Stimulated activated CD4-positive, alpha-beta T cell treated with anti-CD3 and anti-CD28 coated beads, TNF-alpha, amount 100 ng/mL, for 24 hours (primary cell): ENCODE measurements at regions not wholly inside any gene's neighbourhood (a gene's known extent, or its start where the extent isn't known, plus 50 kb on each side); places are given as distances from the start of the nearest gene placed in this dataset.
"Not testable (repeated sequence)": the region's sequence is repeated elsewhere in the genome, so short reads cannot be mapped to it uniquely, and the experiment has no call there.

Source experiments
- DNase-seq, 3 experiments: peaks; one replicate each; pipeline ENCODE4 v3.0.0-alpha.2; 2020; ENCODE audit warnings: low read depth in 3 of 3

DNA sequence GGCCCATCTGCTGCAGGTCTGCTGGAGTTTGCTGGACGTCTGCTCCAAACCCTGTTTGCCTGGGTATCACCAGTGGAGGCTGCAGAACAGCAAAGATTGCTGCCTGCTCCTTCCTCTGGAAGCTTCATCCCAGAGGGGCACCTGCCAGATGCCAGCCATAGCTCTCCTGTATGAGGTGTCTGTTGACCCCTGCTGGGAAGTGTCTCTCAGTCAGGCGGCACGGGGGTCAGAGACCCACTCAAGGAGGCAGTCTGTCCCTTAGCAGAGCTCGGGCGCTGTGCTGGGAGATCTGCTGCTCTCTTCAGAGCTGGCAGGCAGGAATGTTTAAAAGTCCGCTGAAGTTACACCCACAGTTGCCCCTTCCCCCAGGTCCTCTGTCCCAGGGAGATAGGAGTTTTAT is 671.2 kb downstream of the EFNA5 start:
- not testable (repeated sequence) for DNase-seq

DNA sequence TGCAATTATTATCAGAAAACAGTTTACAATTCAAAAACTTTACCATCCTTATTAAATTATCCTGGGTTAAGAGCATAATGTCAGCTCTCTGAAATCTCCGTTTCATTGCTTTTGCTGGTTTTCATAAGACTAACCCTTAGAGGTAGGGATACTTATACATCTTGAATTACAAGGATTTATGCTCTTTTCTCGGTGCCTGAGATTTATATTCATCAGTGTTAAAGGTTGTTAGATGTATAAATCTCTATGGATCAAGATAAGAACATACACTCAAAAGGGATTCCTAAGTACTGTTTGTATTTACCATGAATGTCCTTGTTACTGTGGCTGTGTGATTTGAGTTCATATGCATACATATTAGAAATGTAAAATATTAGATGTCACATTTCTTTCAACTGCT is 684.7 kb downstream of the EFNA5 start:
- no peak for DNase-seq

DNA sequence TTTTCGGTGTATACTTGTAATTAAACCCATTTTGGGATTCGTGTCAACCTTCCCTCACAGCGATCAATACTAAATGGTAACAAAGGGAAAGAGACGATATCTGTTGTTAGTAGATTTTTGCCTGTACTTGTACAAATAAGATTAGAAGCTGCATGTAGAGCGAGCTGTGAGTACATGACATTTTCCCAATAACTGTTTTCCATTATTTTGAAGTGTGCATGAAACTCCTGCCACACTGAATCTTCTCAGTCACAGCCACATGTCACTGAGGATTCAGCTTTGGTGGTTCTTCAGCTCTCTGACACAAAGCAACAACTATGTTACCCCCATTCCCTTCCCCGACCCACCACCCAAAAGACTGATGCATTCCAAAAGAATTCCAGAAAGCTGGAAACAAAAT is 685.6 kb downstream of the EFNA5 start:
- no peak for DNase-seq

DNA sequence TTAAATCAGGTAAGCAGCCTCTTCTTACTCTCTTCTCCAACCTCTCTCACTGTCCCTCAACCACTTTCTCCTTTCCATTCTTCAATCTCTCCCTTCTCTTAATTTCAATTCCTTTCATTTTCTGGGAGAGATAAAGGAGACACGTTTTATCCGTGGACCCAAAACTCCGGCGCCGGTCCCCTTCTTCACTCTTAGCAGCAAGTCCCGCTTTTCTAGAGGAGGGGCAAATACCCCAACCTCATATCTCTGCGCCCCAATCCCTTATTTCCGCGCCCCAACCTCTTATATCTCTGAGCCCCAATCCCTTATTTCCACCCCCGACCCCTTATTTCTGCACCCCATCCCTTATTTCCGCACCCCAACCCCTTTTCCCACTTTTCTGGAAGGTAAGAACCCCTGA is 691.6 kb downstream of the EFNA5 start:
- not testable (repeated sequence) for DNase-seq

DNA sequence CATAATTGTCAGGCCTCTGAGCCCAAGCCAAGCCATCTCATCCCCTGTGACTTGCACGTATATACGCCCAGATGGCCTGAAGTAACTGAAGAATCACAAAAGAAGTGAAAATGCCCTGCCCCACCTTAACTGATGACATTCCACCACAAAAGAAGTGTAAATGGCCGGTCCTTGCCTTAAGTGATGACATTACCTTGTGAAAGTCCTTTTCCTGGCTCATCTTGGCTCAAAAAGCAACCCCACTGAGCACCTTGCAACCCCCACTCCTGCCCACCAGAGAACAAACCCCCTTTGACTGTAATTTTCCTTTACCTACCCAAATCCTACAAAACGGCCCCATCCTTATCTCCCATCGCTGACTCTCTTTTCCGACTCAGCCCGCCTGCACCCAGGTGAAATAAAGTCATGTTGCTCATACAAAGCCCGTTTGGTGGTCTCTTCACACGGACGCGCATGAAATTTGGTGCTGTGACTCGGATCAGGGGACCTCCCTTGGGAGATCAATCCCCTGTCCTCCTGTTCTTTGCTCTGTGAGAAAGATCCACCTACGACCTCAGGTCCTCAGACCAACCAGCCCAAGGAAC is 692.1 kb downstream of the EFNA5 start:
- DNase-seq, result not testable (repeated sequence)

DNA sequence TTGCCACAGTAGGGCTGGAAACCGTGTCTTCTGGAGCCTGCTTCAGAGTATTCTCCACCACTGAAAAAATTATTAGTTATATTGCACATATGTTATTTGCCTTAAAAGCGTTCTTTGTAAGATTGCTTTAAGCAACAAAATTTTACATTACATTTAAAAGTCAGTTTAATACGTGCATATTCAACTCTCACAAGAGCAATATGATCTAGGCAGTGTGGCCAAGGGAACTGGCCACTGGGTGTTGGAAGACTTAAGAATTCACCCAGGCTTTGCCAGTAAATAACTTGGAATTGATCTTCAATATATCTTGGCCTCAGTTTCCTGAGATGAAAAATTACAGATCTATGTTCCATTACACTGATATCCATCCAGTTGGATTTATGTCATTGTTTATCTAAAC is 694.4 kb downstream of the EFNA5 start:
- no peak for DNase-seq

DNA sequence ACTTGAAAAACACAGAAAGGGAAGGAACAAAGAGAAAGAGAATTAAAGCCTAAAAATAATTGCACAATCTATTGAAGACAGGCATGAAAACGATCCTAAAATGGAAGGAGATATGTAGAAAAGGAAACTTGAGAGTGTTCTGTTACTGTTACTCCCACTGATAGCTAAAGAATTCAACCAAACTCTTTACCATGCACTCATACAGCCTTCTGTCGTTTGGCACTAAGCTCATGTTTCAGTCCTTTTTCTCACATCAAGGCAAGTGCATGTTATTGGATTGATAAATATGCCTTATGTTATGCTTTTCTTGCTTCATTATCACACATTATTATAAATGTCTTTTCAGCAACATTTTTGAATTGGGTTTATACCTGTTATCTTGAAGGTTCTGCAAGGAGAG is 696.5 kb downstream of the EFNA5 start:
- no peak for DNase-seq

DNA sequence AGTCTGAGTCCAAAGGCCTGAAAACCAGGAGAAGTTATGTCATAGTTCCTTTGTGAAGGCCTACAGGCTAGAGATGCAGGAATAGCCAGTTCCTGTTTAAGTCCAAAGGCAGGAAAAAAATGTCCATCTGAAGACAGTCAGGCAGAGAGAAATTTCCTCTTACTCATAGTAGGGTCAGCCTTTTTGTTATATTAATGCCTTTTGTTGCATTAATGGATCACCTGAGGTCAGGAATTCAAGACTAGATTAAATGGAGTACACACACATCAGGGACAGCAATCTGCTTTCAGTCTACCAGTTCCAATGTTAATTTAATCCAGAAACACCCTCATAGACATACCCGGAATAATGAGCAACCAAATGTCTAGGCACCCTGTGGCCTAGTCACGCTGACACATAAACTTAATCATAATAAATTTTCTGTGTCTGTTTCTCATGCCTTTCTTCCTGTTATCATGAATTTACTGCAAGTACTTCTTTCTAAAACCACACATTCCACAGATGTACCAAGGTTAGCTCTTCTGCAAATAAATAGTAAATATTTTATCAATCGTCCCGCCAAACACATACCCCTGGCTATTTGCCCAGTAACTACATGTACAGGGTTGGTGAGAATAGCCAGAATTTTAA is 703.9 kb downstream of the EFNA5 start:
- DNase-seq, result no peak

DNA sequence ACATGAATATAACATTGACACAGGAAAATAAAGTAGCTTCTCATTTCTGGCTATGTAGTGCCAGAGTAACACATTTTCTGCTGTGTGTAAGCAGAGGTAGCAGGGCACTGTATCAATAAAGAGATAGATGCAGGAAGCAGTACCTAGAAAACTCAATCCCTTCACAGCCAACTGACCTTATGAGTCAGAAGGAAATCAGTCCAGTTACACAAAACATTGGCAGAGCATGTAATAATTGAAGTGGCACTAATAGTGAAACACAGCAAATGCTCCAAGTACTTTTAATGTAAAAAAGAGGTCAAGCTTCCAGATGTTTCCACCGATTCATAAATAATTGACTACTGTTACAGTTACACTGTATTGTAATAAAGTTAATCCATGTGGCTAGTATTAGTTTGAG is 706.6 kb downstream of the EFNA5 start:
- no peak for DNase-seq

DNA sequence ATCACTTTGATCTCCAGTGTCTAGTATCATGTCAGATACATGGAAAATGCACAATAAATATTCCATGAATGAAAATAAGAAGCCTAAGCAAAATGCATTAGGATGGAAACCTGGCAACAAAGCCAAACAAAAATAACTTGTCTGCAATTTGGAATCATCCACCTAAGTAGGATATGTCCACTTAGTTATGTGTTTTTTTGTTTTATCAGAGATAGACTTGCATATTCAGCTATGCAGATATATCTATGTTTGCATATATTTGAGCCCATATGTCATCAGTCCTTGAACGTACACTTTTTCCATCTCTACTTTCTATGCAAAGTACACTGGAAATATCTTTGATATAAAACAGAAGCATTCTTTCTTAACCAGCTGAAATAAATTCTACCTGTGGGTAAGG is 707.1 kb downstream of the EFNA5 start:
- DNase-seq, result no peak

DNA sequence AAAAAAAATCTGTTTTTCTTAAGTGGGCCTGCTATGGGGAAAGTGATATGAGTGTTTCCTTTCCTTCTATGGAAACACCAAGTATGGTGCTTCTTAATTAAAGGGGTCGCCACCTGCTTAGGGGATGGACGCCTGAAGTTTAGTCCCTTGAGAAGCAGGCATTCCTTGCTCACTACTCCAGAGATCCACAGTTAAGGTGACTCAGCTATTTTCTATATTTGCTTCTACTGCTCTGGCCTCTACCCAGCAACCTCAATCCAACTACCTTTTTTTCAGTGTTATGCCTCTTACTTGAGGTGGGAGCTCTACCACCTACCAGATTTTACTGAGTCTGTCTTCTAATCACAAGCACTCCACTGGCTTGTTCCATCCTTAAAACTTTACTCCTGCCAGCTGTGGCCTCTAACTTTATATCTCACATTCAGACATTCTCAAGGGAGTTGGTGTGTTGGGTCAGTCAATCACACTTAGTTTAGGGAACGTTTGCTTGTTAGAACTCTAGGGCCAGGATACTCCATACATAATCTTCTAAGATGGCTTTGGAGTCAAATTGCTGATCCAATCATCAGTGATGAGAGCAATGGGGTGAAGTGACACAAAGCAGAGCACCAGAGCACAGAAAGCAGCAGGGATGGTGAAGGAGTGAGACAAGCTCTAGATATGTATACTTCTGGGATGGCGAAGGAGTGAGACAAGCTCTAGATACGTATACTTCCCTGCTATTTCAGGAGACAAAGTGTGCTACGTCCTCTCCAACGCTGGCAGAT is 708.1 kb downstream of the EFNA5 start:
- no peak for DNase-seq

DNA sequence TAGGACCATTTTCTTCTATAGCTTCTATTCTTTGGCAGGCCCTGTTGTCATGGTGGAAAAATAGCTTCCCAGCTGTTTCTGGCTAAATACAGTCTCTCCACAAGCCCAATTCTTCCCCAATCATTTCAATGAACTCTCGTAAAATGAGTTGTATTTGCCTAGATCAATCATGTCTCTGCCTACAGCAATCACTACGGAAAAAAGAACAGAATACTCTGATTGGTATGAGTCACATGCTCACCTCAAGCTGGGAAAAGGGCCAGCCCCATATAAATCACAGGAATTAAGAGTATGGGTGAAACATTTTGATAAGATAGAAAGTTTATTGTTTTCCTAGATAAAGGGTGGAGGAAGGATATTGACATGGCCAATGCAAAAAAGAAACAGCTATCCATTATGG is 711.4 kb downstream of the EFNA5 start:
- no peak for DNase-seq

DNA sequence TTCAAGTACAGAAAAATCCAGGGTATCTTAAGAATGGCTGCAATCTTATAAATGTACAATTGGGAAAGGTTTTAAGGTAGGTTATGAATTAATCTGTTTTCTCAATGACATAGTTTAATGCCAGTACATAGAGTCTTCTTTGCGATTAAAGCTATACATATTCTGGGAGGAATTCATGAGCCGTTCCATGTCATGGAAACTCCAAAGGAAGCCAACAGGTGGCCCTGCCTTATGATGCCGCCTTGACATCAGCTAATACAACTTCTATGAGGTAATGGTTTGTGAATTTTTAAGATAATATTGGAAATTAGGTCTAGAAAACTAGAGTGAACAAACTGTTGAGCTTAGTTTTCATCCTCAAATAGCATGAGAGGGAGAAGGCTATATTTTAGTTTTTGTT is 713.4 kb downstream of the EFNA5 start:
- DNase-seq, result no peak

DNA sequence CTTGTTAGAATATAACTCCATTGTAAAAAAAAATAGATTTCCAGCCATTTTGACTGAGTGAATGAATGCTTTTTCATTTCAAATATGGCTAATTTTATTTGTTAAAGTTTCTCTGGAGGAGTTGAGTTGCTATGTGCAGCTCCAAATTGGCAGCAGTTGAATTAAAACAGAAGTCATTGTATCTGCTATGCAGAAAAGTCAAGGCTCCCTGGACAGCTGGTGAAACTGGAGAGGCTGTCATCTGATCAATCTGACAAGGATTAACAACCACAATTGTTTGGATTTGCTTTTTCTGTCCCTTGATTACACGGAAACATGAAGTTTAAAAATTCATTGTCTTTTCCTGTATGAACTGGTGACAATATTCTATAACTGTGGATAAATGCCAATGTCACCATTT is 713.9 kb downstream of the EFNA5 start:
- DNase-seq, result no peak

DNA sequence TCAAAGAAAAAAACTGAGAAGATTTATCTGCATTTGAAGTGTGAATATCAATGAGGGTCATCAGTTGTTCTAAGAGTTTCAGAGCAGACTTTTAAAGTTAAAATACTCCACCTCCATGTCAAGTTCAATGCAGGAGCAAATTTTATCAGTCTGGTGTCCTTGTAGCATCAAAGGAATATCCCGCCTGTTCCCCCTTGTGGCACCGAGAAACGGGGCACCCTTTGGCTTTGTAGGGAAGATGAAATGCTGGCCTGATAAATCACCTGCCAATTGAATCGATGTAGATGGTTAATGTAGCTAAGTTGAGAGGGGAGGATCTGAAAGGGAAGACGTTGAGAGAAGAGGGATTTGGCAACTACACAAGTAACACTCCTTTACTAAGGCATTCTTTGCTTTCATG is 714.5 kb downstream of the EFNA5 start:
- DNase-seq, result no peak

DNA sequence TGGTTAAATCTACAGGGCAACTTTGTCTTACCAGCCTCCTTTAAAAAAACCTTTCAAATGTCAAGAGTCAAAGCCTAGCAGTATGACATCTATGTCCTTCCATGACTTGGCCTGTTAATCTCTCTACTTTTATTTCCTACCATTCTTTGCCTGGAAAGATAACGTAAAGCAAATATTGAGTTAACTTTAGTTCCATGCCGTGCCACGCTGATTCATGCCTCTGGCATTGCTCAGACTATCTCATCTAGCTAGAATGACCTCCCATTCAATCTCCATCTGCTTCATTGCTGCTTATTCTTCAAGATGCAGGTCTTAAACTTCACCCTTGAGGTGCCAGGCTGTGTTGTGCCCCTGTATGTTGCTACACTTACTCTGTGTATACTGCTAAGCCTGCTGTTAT is 729.8 kb downstream of the EFNA5 start:
- DNase-seq, result no peak

DNA sequence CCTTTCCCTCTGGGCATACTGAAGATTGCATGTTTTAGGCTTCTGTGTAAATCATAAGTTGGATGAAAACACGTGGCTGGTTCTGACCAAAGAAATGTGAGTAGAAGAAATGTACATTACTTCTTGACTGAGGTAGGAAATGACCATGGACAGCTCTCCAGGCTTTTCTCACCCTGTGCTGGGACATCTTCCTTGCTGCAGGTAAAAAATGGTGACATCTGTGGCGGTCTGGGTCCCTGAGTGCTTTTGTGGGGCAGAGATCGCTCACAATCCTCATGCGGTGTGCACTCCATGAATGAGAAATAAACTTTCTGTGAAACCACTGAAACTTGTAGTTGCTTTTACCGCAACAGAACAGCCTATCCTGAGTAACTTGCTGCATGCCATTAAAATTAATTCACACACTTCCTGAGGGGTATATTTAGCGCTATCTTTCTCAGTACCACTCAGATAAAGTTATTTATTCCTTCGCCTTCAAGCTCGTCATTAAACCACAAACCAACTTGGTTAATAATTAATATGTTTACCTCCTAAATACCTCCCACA is 730.4 kb downstream of the EFNA5 start:
- DNase-seq, result no peak

DNA sequence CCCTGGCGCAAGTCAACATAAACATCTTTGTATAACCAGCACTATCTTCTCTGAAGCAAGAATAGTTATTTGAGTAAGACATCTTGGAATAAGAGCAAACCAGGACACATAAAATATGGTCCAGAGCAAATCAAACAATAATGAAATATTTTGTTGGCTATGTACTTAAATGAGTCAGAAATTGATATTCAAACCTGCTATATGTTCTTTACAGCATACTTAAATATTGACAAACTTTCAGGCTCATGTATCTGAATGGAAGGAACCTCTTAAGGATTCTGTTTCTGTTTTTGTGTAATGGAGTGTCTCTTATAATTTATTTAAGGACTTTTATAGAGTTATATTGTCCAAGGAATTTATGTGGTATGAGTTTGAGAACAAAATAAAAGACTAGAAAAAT is 747.3 kb downstream of the EFNA5 start:
- no peak for DNase-seq

DNA sequence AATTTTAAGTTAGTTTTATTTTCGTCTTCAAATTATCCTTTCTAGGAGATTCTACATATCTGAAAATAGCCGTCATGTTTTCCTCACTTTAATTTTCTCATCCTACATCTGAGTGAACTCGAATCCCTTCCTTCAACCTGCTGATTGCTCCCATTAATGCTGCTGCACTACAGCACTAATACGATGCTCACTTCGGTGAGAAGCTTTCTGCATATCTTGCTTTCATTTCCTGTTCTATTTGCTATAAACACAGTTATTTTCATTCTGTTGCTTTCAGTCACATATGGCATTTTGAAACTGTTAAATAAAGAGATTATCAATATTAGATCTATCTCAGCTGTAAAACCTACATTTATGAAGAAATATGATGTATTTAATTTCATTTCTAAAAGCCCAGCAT is 749.2 kb downstream of the EFNA5 start:
- DNase-seq, result no peak

DNA sequence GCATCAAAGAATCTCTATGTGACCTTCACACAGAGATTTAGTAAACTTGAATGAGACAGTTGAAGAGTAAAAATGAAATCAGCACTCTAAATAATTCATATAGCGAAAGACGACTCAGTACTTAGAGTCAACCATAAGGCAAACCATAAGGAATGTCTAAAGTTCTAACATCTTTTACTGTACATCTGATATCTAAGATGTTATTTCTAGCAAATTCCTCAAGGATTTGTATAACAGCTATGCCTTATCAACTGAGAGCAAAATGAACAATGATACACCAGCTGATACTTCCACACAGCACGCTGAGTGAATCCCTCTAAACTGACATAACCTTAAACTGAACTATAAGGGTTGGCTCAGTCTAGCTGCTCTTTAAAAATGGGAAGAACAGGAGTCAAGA is 760.3 kb downstream of the EFNA5 start:
- no peak for DNase-seq

DNA sequence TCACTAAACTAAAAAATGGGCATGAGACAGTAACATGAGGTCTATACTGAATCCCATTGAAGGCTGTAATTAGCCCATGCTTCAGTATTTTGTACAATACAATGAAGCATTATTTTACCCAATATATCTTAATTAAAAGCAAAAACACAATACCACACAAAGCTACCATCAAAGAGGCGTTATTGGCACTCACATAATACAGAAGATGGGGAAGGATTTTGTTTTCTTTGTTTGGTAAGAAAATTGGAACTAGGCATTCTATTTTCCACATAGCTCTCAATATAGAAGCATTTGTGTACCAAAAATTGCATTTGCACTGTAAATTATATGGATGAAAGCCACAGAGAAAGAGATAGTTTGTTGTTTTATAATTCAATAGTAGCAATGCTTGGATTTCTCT is 761.0 kb downstream of the EFNA5 start:
- DNase-seq, result no peak

DNA sequence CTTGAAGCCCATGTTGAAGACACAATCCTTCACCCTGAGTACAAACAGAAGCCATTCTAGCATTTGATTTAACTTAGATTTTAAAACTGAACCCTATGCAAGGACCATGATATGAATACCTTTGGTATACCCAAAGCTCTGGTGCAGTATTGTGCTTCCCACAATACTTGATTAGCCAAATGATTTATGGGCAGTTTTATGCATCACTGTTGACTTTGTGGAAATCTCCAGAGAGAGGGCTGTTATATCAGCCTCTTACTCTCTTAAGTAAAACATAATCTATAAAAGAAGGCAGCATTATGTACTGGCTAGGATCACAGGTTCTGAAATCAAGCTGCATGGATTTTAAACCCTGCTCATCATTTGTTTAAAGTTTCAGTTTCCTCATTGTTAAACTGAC is 762.8 kb downstream of the EFNA5 start:
- DNase-seq, result no peak

DNA sequence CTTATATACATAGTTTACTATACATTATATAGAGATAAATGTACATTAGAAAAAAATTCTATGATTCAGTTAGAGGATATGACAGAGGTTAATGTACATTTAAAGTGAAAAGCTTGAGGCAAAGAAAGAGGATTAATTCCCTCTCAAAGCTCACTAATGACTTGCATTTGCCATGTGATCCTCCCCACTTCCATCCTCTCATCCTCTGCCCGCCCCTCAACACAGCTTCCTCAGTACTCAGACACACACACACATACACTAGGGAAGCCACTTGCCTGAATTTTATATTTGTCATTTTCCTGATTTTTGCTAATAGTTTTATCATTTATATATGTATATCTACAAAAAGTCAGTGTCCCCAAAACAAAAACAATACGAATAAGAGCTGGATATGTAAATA is 764.5 kb downstream of the EFNA5 start:
- DNase-seq, result no peak
